HG02938 (cell line): ENCODE measurements at regions not wholly inside any gene's neighbourhood (a gene's known extent, or its start where the extent isn't known, plus 50 kb on each side); places are given as distances from the start of the nearest gene placed in this dataset.

ENCODE experiments used
- ATAC-seq: cut with Tn5 transposase; IDR thresholded peaks from one replicate; pipeline ENCODE4 v1.9.1; 2021; ENCODE audit warnings: mild to moderate bottlenecking, moderate library complexity; ENCODE audit not compliant: unreplicated experiment

GRCh38 chr11:122453586-122453985 lies 201.9 kb upstream of the UBASH3B start:
- no peak for ATAC-seq

- ATAC-seq, result no peak
Observed at GRCh38 chr11:122451911-122452310, 203.6 kb upstream of the UBASH3B start.

DNA sequence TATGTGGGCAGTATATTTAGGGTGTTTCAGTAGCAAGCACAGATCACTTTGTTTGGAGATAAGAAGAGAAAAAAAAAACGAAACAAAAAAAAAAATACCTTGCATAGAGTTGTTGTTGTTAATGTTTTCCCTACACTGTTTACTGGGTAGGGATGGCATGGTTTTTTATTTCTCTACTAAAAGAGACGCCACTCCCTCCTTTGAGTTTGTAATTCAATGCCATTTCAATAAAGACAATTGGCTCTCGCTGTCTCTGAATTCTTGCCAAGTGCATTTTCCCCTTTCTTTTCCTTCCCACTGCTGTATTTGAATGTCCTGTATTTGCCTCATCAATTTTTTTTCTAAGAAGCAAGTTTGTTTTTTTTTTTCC lies 213.9 kb upstream of the UBASH3B start:
- ATAC-seq, result no peak

DNA sequence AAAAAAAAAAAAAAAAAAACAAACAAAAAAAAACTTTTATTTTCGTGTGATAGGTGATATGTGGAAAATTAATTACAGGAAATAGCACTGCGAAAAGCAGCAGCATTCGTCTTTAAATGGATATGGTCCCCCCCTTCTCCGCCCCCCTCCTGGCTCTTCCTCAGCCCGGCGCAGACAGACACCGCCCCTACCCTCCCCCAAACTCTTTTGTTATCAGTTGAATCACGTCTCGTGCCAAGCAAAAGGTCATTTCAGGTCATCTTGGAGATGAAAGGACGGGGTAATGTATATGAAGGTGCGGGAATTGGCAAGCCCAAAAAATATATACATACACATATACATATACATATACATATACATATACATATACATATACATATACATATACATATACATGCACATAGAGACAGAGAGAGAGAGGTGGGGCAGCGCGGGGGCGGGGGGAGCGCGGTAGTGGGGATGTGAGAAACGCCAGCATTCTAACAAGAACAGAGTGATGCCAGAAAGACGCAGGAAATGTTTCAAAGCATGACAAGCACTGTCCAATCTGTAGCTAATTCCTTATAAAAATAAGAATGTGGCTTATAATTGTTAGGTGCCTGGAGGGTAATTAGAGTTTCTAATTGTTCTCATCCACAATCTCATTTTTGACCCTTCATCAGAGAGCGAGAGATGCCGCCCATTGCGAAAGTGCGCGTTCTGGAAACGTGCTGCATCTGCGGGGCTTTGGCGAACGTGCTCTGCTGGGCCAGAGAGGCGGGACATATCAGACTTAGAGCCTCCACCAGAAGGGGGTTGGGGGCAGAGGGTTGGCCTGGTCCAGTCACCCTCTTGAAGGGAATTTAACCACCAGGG lies 214.5 kb upstream of the UBASH3B start:
- ATAC-seq, result no peak

DNA sequence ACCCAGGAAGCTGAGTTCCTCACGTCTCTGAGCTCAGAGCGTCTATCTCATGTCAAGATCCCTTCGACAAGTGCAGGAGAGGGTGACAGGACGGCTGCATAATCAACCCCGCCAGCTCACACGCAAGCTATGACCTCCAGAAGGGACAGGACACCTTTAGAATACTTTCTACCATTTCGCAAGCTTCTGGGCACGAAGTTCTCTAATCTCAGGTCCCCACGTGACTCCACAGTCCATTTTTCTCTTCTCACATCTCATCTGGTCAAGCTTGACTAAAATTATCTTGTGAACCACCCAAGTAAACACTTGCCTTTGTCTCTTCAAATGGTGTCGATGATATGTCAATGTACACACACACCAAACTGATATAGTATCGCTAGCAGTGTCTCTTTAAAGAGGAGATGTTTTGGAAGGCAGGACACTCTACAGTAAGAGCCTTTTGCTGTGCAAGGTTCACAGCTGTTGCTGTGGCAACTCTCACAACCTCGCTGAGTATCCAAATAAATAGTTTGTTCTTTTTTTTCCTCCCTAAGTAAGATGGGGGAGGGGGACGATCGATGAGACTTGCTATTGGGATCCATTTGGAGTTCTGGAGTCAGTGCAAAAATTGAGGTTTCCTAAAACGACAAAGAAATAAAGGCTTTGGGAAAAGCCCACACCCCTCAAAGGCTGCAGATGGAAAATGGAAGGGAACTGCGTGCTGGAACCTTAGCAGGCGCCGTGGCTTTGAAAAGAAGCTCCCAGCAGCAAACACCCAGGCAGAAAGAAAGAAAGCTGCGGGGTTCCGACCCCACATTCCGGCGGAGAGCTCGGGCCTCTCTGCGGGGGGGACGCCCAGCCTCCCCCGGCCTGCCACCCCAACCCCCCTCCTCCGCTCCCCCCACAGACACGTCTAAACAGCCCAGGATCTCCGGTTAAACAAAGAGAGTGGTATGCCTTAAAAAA lies 215.4 kb upstream of the UBASH3B start:
- ATAC-seq, result no peak

- no peak for ATAC-seq
Observed at GRCh38 chr11:122436188-122436555, 219.3 kb upstream of the UBASH3B start.

DNA sequence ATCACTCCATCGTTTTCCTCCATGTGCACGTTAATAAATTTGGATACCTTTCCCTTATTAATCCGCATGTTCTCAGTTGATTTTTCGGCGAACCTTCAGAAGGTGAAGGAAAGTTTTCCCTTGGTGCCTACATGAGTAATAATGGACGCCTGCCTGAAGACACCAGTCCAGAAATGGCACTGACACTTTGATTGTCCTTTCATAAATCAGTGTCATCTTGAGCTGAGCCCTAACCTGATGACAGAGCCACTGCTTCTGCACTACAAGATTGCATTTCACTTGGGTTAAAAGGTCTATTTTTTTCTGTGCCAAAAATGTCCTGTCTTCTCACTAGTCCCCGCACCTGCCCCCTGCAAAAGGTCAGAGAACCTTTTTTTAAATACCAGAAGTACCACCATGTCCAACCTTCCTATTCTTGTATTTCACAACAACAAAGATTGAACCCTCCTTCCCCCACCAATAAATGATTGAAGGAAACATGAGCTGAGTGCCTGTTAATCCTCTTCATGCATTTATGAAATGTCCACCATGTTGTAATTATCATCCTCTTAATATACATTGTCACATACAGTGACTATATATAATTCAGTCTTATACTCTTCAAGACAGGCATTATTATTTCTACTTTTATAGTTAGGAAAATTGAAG lies 219.9 kb upstream of the UBASH3B start:
- ATAC-seq, result no peak

GRCh38 chr11:122434786-122435185 lies 220.7 kb upstream of the UBASH3B start:
- ATAC-seq, result no peak

- ATAC-seq, result no peak
Observed at GRCh38 chr11:122430490-122430889, 225.0 kb upstream of the UBASH3B start.

DNA sequence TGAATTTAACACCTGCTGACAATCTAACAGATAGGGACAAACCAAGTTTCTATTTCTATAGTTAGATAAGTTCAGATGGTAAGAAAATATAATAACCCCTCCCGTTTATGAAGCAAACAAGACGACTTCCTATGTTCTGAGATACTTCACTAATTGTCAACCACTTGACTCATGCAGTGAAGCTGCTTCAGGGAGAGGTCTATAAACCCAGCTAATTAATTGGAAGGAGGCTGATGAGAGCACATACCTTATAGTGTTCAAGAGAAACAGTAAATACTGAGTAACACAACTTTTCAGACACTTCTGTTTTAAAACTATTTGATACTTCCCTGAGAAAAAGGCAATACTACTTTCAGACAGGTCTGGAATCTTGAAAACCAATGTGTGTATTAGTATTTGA lies 229.4 kb upstream of the UBASH3B start:
- no peak for ATAC-seq

- no peak for ATAC-seq
Observed at GRCh38 chr11:122424636-122425035, 230.9 kb upstream of the UBASH3B start.

DNA sequence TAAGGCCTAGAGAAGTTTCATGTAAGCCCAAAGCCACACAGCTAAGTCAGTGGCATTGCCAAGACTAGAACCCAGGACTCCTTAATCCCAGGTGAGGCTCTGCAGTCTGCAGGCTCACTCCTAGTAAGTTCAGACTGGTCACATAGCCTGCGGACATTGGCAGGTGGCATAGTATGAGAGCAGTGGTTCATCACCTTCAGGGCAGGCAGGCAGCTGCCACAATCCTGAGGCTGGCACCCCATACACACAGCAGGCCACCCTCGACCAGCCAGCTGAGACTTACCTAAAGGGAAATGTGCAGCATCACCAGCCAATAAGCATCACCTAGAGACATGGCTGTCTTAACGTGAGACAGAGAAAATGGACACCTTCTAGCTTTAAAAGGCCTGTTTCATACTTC lies 231.6 kb upstream of the UBASH3B start:
- no peak for ATAC-seq

DNA sequence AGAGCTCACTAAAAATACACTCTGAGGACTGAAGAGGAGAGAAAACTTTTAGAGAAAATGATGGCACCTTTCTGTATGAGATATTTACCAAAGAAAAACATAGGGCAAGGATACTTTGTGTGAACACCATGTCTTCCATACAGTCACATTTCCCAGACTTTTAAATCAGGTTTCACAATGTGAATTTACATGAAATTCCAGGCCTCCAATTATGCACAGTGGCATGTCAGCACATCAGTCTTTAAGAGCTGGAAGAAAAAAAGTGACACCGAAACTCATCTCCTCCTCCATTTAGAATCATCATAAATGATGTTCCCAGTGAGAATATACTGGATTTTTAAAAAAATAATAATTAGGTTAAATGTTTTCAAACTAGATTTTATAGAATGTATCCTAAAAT lies 232.2 kb upstream of the UBASH3B start:
- no peak for ATAC-seq

DNA sequence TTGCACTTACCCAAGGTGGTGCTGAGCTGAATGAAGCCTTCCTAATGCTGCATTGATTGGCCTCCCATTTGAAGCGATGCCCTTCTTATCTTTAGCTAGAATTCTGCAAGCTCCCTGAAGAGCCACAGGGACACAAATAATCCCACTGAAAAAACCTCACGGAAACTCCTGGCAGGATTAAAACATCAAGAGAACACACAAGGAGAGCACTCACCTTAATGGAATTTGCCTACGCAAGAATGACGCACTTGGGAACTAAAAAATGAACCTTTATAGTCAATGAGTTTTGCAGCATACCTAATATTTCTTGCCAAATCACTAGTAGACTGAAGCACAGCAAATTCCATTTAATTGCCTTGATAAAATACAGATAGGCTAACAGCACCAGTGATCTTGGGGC lies 232.8 kb upstream of the UBASH3B start:
- ATAC-seq, result no peak

GRCh38 chr11:122421702-122422101 lies 233.8 kb upstream of the UBASH3B start:
- ATAC-seq, result no peak

- no peak for ATAC-seq
Observed at GRCh38 chr11:122418032-122418431, 237.5 kb upstream of the UBASH3B start.

DNA sequence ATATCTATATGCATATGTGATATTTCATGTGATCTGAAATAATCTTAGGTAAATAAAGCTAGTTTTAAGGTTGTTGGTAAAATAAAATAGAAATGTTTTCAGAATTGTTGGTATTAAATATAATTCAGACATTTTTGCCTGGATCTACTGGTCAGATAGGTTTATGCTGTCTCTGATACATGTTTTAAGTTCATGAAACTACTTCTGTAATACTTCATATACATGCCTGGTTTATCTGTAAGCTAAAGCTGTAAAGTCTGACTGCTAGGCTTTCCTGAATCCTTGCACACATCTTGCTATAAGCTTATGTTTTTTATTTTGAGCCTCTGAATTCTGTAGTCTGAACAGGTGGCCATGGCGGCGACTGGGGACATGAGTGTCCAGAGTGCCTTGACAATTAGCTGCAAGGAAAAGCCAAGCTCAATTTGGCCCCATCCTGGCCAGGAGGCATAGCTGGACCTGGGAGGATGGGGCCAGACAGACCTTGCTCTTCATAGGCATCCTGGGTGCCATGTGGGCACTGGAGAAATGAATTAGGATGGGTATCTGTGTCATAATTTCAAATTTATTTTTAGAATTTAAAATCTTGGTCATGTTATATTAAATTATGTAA lies 241.0 kb upstream of the UBASH3B start:
- ATAC-seq, result no peak

DNA sequence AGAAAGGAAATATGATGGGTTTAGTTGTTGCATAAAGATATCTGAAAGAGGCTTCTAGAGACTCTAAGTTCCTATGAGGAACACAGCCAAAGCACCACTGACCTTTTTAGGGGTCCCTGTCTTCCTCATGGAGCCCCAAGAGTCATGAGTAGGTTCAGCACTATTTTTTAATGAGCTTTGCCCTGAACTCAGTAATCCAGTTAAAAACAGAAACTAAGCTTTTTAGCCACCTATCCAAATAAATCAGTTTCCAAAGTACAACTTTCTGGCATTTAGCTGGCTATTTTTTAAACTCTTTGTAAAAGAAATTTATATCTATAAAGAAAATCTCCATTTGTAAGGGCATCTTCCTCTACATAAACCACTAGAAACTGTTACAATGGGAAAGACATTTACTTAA lies 241.8 kb upstream of the UBASH3B start:
- no peak for ATAC-seq

DNA sequence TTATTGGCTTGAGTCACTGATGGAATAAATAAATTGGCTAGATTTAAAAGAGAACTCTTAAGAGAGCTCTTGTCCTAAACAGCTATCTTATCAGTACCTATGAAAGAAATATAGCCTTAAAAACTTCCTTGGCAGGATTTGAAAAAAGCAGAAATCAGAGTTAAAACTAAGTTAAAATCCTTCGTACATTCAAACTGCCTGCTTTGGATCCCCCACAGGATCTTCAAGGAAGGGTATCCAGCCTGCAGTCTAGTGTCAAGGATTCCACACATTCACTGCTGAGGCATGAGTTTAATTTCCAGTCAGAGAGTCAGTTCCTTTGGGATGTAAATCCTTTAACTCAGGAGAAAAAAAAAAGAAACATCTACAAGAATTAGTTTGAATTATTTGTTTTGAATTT lies 242.9 kb upstream of the UBASH3B start:
- no peak for ATAC-seq

GRCh38 chr11:122406466-122406865 lies 249.1 kb upstream of the UBASH3B start:
- no peak for ATAC-seq
